G401 (cell line): ENCODE measurements at regions not wholly inside any gene's neighbourhood (a gene's known extent, or its start where the extent isn't known, plus 50 kb on each side); places are given as distances from the start of the nearest gene placed in this dataset.

Experiments used
- DNase-seq: peaks from one replicate; pipeline ENCODE4 v3.0.0-alpha.2; 2015; ENCODE audit warnings: low spot score
- in situ Hi-C: cut with HindIII; loops from 2 replicates; pipeline ENCODE4 v1.10.0; 2016; ENCODE audit warnings: low sequenced_read_pairs, mixed read lengths

- in situ Hi-C loops, result no loop called here
- no peak for DNase-seq
These were observed 228.2 kb downstream of the TBL1XR1 start for GRCh38 chr3:176969066-176969465.

GRCh38 chr3:176968631-176969030 is 228.7 kb downstream of the TBL1XR1 start:
- in situ Hi-C loops, result no loop called here

GRCh38 chr3:176967522-176967921 is 229.8 kb downstream of the TBL1XR1 start:
- in situ Hi-C loops, result no loop called here
- no peak for DNase-seq

More at GRCh38 chr3:176968631-176969030, 228.7 kb downstream of the TBL1XR1 start:
- no peak for DNase-seq

GRCh38 chr3:176964661-176965060 is 232.6 kb downstream of the TBL1XR1 start:
- in situ Hi-C loops, result no loop called here
- DNase-seq, result no peak

GRCh38 chr3:176961916-176962315 is 235.4 kb downstream of the TBL1XR1 start:
- in situ Hi-C loops, result no loop called here
- no peak for DNase-seq

- in situ Hi-C loops, result no loop called here
- DNase-seq, result no peak
These were observed 237.4 kb downstream of the TBL1XR1 start for GRCh38 chr3:176959867-176960266.

- in situ Hi-C loops, result no loop called here
- no peak for DNase-seq
These were observed 238.7 kb downstream of the TBL1XR1 start for GRCh38 chr3:176958560-176958959.

GRCh38 chr3:176954517-176954916 is 242.8 kb downstream of the TBL1XR1 start:
- DNase-seq, result no peak
- in situ Hi-C loops, result no loop called here

- in situ Hi-C loops, result no loop called here
- no peak for DNase-seq
These were observed 243.9 kb downstream of the TBL1XR1 start for GRCh38 chr3:176953106-176954060.

- in situ Hi-C loops, result no loop called here
- no peak for DNase-seq
These were observed 245.5 kb downstream of the TBL1XR1 start for GRCh38 chr3:176951586-176952292.

- peak; percentile 95 for DNase-seq
- in situ Hi-C loops, result no loop called here
These were observed 246.1 kb downstream of the TBL1XR1 start for GRCh38 chr3:176951144-176951543.

GRCh38 chr3:176950743-176951142 is 246.5 kb downstream of the TBL1XR1 start:
- DNase-seq, result no peak

GRCh38 chr3:176948151-176948550 is 249.1 kb downstream of the TBL1XR1 start:
- DNase-seq, result no peak
- in situ Hi-C loops, result no loop called here

More at GRCh38 chr3:176950743-176951142, 246.5 kb downstream of the TBL1XR1 start:
- in situ Hi-C loops, result no loop called here

GRCh38 chr3:176946202-176946601 is 251.1 kb downstream of the TBL1XR1 start:
- DNase-seq, result no peak
- in situ Hi-C loops, result no loop called here

- in situ Hi-C loops, result no loop called here
- no peak for DNase-seq
These were observed 255.0 kb downstream of the TBL1XR1 start for GRCh38 chr3:176942305-176942704.

- no peak for DNase-seq
- in situ Hi-C loops, result no loop called here
These were observed 255.6 kb downstream of the TBL1XR1 start for GRCh38 chr3:176941689-176942088.

GRCh38 chr3:176939022-176939817 is 258.1 kb downstream of the TBL1XR1 start:
- DNase-seq, result peak; percentile 91
- in situ Hi-C loops, result no loop called here

GRCh38 chr3:176937994-176938393 is 259.3 kb downstream of the TBL1XR1 start:
- no peak for DNase-seq
- in situ Hi-C loops, result no loop called here

GRCh38 chr3:176937541-176937940 is 259.7 kb downstream of the TBL1XR1 start:
- DNase-seq, result no peak
- in situ Hi-C loops, result no loop called here
